C4-2B (cell line): ENCODE measurements at regions not wholly inside any gene's neighbourhood (a gene's known extent, or its start where the extent isn't known, plus 50 kb on each side); places are given as distances from the start of the nearest gene placed in this dataset.

Experiments used
- H3K27ac ChIP-seq: fragments of 450-650 bp; 2 replicates; pipeline ENCODE4 v1.5.1; 2017
- ZFX ChIP-seq: fragments of 450-650 bp; IDR thresholded peaks from 2 replicates; pipeline ENCODE4 v1.6.1; 2017
- TF ChIP-seq, protein P1 (sequence below): fragments of 450-650 bp; conservative IDR thresholded peaks from 2 replicates; pipeline ENCODE4 v1.5.1; 2017; ENCODE audit warnings: mild to moderate bottlenecking

DNA sequence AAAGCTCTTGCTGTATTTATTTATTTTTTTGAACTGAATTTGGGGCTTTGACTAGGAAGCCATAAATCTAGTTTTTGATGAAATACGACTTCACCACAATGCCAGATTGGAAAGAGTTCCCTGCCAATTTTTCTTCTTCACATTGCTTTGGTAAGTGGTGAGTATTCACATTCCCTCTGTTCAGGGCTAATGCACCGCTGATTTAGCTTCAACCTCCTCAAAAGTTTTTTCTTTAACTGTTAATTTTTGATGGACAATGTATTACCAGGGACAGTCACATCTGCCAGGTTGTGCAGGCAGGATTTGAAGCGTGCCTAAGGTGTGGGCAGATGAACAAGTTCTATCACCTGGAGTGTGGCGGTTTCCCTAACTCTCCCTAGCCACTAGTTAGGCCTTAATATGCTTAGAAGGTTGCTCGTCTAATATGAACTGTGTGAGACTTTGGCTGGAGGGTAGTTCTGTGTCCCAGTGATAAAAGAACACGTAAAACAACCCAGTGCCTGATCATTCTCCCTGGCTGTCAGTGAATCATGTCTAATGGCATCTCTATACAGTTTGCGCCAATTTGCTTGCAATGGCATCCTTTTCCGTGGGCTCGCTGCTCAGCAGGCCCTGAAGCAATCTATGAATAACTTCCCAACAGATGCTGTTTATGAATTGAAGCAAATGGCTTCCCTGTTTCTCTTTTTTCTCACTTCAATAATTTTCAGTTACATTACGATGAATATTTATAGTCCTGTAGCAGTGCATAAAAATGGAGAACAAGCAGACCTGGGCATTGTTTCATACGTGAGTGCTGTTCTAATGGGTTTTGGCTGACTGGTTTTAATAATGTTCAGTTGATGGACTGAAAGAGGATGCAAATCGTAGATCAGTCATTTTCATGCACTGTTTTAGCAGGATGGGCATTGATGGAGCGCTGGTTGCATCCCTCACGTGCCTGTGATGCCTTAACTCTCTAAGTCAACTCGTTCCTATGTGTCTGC, 243.2 kb upstream of the SUCLG2 start:
- TF ChIP-seq, protein P1, sequence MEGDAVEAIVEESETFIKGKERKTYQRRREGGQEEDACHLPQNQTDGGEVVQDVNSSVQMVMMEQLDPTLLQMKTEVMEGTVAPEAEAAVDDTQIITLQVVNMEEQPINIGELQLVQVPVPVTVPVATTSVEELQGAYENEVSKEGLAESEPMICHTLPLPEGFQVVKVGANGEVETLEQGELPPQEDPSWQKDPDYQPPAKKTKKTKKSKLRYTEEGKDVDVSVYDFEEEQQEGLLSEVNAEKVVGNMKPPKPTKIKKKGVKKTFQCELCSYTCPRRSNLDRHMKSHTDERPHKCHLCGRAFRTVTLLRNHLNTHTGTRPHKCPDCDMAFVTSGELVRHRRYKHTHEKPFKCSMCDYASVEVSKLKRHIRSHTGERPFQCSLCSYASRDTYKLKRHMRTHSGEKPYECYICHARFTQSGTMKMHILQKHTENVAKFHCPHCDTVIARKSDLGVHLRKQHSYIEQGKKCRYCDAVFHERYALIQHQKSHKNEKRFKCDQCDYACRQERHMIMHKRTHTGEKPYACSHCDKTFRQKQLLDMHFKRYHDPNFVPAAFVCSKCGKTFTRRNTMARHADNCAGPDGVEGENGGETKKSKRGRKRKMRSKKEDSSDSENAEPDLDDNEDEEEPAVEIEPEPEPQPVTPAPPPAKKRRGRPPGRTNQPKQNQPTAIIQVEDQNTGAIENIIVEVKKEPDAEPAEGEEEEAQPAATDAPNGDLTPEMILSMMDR: no peak
- TF ChIP-seq ZFX: no peak
- H3K27ac ChIP-seq: no peak overlapping the region

GRCh38 chr3:67896130-67896529, 241.7 kb upstream of the SUCLG2 start:
- TF ChIP-seq, protein P1: no peak
- no peak overlapping the region for H3K27ac ChIP-seq

GRCh38 chr3:67894510-67894909, 240.1 kb upstream of the SUCLG2 start:
- no peak overlapping the region for H3K27ac ChIP-seq
- TF ChIP-seq, protein P1: no peak
- no peak for TF ChIP-seq ZFX

GRCh38 chr3:67884345-67884744, 229.9 kb upstream of the SUCLG2 start:
- no peak overlapping the region for H3K27ac ChIP-seq
- TF ChIP-seq ZFX: no peak
- TF ChIP-seq, protein P1: no peak

- no peak overlapping the region for H3K27ac ChIP-seq
- TF ChIP-seq ZFX: no peak
- TF ChIP-seq, protein P1: no peak
Observed at GRCh38 chr3:67883766-67884165, 229.4 kb upstream of the SUCLG2 start.

GRCh38 chr3:67882981-67883380, 228.6 kb upstream of the SUCLG2 start:
- H3K27ac ChIP-seq: no peak overlapping the region
- TF ChIP-seq, protein P1: no peak
- no peak for TF ChIP-seq ZFX

- H3K27ac ChIP-seq: no peak overlapping the region
- no peak for TF ChIP-seq ZFX
- TF ChIP-seq, protein P1: no peak
Observed at GRCh38 chr3:67876261-67876660, 221.8 kb upstream of the SUCLG2 start.
